HG03066 (cell line): ENCODE measurements at regions not wholly inside any gene's neighbourhood (a gene's known extent, or its start where the extent isn't known, plus 50 kb on each side); places are given as distances from the start of the nearest gene placed in this dataset.

ENCODE experiments used
- ATAC-seq: cut with Tn5 transposase; IDR thresholded peaks from one replicate; pipeline ENCODE4 v1.9.1; 2021; ENCODE audit warnings: low read depth; ENCODE audit not compliant: unreplicated experiment

GRCh38 chr1:81410941-81411340 is 389.8 kb upstream of the ADGRL2 start:
- no peak for ATAC-seq

GRCh38 chr1:81410351-81410750 is 390.4 kb upstream of the ADGRL2 start:
- no peak for ATAC-seq

GRCh38 chr1:81409780-81410274 is 390.9 kb upstream of the ADGRL2 start:
- ATAC-seq: no peak

GRCh38 chr1:81409262-81409661 is 391.5 kb upstream of the ADGRL2 start:
- no peak for ATAC-seq

- ATAC-seq: no peak
Measured at GRCh38 chr1:81408419-81408818, 392.3 kb upstream of the ADGRL2 start.

- no peak for ATAC-seq
Measured at GRCh38 chr1:81407000-81407821, 393.5 kb upstream of the ADGRL2 start.

GRCh38 chr1:81406292-81406999 is 394.3 kb upstream of the ADGRL2 start:
- no peak for ATAC-seq

- no peak for ATAC-seq
Measured at GRCh38 chr1:81398041-81398440, 402.7 kb upstream of the ADGRL2 start.

GRCh38 chr1:81392526-81393226 is 408.1 kb upstream of the ADGRL2 start:
- no peak for ATAC-seq

- no peak for ATAC-seq
Measured at GRCh38 chr1:81391125-81391828, 409.5 kb upstream of the ADGRL2 start.

GRCh38 chr1:81388435-81388834 is 412.3 kb upstream of the ADGRL2 start:
- no peak for ATAC-seq

GRCh38 chr1:81387446-81387845 is 413.3 kb upstream of the ADGRL2 start:
- no peak for ATAC-seq

GRCh38 chr1:81382561-81382960 is 418.2 kb upstream of the ADGRL2 start:
- ATAC-seq: no peak

GRCh38 chr1:81381881-81382280 is 418.9 kb upstream of the ADGRL2 start:
- ATAC-seq: no peak

- no peak for ATAC-seq
Measured at GRCh38 chr1:81380436-81380835, 420.3 kb upstream of the ADGRL2 start.

GRCh38 chr1:81379430-81379829 is 421.3 kb upstream of the ADGRL2 start:
- ATAC-seq: no peak

GRCh38 chr1:81377406-81377805 is 423.3 kb upstream of the ADGRL2 start:
- ATAC-seq: no peak

- no peak for ATAC-seq
Measured at GRCh38 chr1:81375884-81376548, 424.7 kb upstream of the ADGRL2 start.

GRCh38 chr1:81374481-81374880 is 426.3 kb upstream of the ADGRL2 start:
- ATAC-seq: no peak

GRCh38 chr1:81371864-81372263 is 428.9 kb upstream of the ADGRL2 start:
- no peak for ATAC-seq
